NT2/D1 (cell line): ENCODE measurements at regions not wholly inside any gene's neighbourhood (a gene's known extent, or its start where the extent isn't known, plus 50 kb on each side); places are given as distances from the start of the nearest gene placed in this dataset.

Experiments
- DNase-seq: peaks from one replicate; pipeline ENCODE4 v3.0.0-alpha.2; 2011; ENCODE audit warnings: low read depth, low spot score
- H3K27me3 ChIP-seq: 2 replicates; pipeline ENCODE4 v1.6.0; 2011; ENCODE audit warnings: mild to moderate bottlenecking; ENCODE audit not compliant: insufficient read length, insufficient read depth
- H3K36me3 ChIP-seq: 2 replicates; pipeline ENCODE4 v1.6.1; 2011; ENCODE audit warnings: mild to moderate bottlenecking, low read length, mixed read lengths; ENCODE audit not compliant: insufficient read depth, insufficient read length
- H3K4me1 ChIP-seq: 2 replicates; pipeline ENCODE4 v1.5.1; 2011; ENCODE audit not compliant: insufficient read depth, insufficient read length
- H3K4me3 ChIP-seq: 2 replicates; pipeline ENCODE4 v1.5.1; 2011; ENCODE audit warnings: low read depth; ENCODE audit not compliant: insufficient read length
- H3K9ac ChIP-seq: 2 replicates; pipeline ENCODE4 v1.6.0; 2011; ENCODE audit warnings: low read depth; ENCODE audit not compliant: insufficient read length
- H3K9me3 ChIP-seq: 2 replicates; pipeline ENCODE4 v1.5.1; 2011; ENCODE audit warnings: mild to moderate bottlenecking, low read length; ENCODE audit not compliant: insufficient read depth
- SUZ12 ChIP-seq: IDR thresholded peaks from 2 replicates; pipeline ENCODE4 v1.6.1; 2011; ENCODE audit not compliant: insufficient read length, insufficient read depth; ENCODE audit errors: extremely low read depth
- YY1 ChIP-seq: IDR thresholded peaks from 2 replicates; pipeline ENCODE4 v1.6.1; 2011; ENCODE audit not compliant: insufficient read length, insufficient read depth
- ZNF274 ChIP-seq: IDR thresholded peaks from 2 replicates; pipeline ENCODE4 v1.6.1; 2011; ENCODE audit warnings: mild to moderate bottlenecking, low read depth, low read length

- TF ChIP-seq YY1 (no peak), SUZ12 (no peak), ZNF274 (no peak)
- DNase-seq: no peak
- H3K4me3 ChIP-seq: no peak overlapping the region
- H3K27me3 ChIP-seq: no peaks in the 10 kb centered on the region
- no peaks in the 10 kb centered on the region for H3K36me3 ChIP-seq
- H3K4me1 ChIP-seq: no peaks in the 10 kb centered on the region
- H3K9ac ChIP-seq: no peak overlapping the region
- H3K9me3 ChIP-seq: no peaks in the 10 kb centered on the region
Measured at GRCh38 chr4:58760100-58760499, 1649.9 kb upstream of the IGFBP7 start.

GRCh38 chr4:58749206-58749605, 1639.0 kb upstream of the IGFBP7 start:
- no peaks in the 10 kb centered on the region for H3K9me3 ChIP-seq
- no peaks in the 10 kb centered on the region for H3K27me3 ChIP-seq
- H3K36me3 ChIP-seq: no peaks in the 10 kb centered on the region
- no peak overlapping the region for H3K4me3 ChIP-seq
- TF ChIP-seq ZNF274: no peak
- no peak for TF ChIP-seq SUZ12
- no peak for TF ChIP-seq YY1
- H3K9ac ChIP-seq: no peak overlapping the region
- no peaks in the 10 kb centered on the region for H3K4me1 ChIP-seq
- DNase-seq: no peak

GRCh38 chr4:58740897-58741296, 1630.7 kb upstream of the IGFBP7 start:
- no peak overlapping the region for H3K4me3 ChIP-seq
- TF ChIP-seq SUZ12 (no peak), YY1 (no peak), ZNF274 (no peak)
- H3K9ac ChIP-seq: no peak overlapping the region
- H3K4me1 ChIP-seq: no peaks in the 10 kb centered on the region
- H3K27me3 ChIP-seq: no peaks in the 10 kb centered on the region
- DNase-seq: no peak
- no peaks in the 10 kb centered on the region for H3K9me3 ChIP-seq
- no peaks in the 10 kb centered on the region for H3K36me3 ChIP-seq

GRCh38 chr4:58739275-58739674, 1629.1 kb upstream of the IGFBP7 start:
- no peak overlapping the region for H3K9ac ChIP-seq
- no peak for DNase-seq
- H3K36me3 ChIP-seq: no peaks in the 10 kb centered on the region
- TF ChIP-seq SUZ12 (no peak), ZNF274 (no peak), YY1 (no peak)
- no peaks in the 10 kb centered on the region for H3K27me3 ChIP-seq
- H3K4me3 ChIP-seq: no peak overlapping the region
- H3K9me3 ChIP-seq: no peaks in the 10 kb centered on the region
- H3K4me1 ChIP-seq: no peaks in the 10 kb centered on the region

- Histone ChIP-seq H3K9me3 (no peaks in the 10 kb centered on the region), H3K9ac (no peak overlapping the region), H3K27me3 (no peaks in the 10 kb centered on the region), H3K4me1 (no peaks in the 10 kb centered on the region), H3K36me3 (no peaks in the 10 kb centered on the region), H3K4me3 (no peak overlapping the region)
- DNase-seq: no peak
- TF ChIP-seq SUZ12 (no peak), YY1 (no peak), ZNF274 (no peak)
Measured at GRCh38 chr4:58738375-58738774, 1628.2 kb upstream of the IGFBP7 start.

GRCh38 chr4:58734030-58734674, 1624.0 kb upstream of the IGFBP7 start:
- TF ChIP-seq ZNF274 (no peak), YY1 (no peak), SUZ12 (no peak)
- Histone ChIP-seq H3K4me1 (no peaks in the 10 kb centered on the region), H3K36me3 (no peaks in the 10 kb centered on the region), H3K9me3 (no peaks in the 10 kb centered on the region), H3K27me3 (no peaks in the 10 kb centered on the region), H3K9ac (no peak overlapping the region), H3K4me3 (no peak overlapping the region)
- no peak for DNase-seq

GRCh38 chr4:58732973-58733372, 1622.8 kb upstream of the IGFBP7 start:
- no peaks in the 10 kb centered on the region for H3K4me1 ChIP-seq
- DNase-seq: no peak
- no peaks in the 10 kb centered on the region for H3K27me3 ChIP-seq
- TF ChIP-seq ZNF274 (no peak), SUZ12 (no peak), YY1 (no peak)
- H3K4me3 ChIP-seq: no peak overlapping the region
- no peaks in the 10 kb centered on the region for H3K36me3 ChIP-seq
- H3K9ac ChIP-seq: no peak overlapping the region
- H3K9me3 ChIP-seq: no peaks in the 10 kb centered on the region
